ENCODE measurements at regions not wholly inside any gene's neighbourhood (a gene's known extent, or its start where the extent isn't known, plus 50 kb on each side); places are given as distances from the start of the nearest gene placed in this dataset.

- DNase-seq: no peak
Measured at GRCh38 chr10:33808475-33808874, 474.0 kb upstream of the NRP1 start.

GRCh38 chr10:33807531-33808359, 473.3 kb upstream of the NRP1 start:
- no peak for DNase-seq

- DNase-seq: no peak
Measured at GRCh38 chr10:33805831-33806230, 471.4 kb upstream of the NRP1 start.

GRCh38 chr10:33804584-33804983, 470.1 kb upstream of the NRP1 start:
- no peak for DNase-seq

- DNase-seq: no peak
Measured at GRCh38 chr10:33803248-33803647, 468.8 kb upstream of the NRP1 start.

- DNase-seq: no peak
Measured at GRCh38 chr10:33802566-33802965, 468.1 kb upstream of the NRP1 start.

- DNase-seq: no peak
Measured at GRCh38 chr10:33801705-33802104, 467.2 kb upstream of the NRP1 start.

- DNase-seq: no peak
Measured at GRCh38 chr10:33800986-33801385, 466.5 kb upstream of the NRP1 start.

- DNase-seq: no peak
Measured at GRCh38 chr10:33800545-33800944, 466.1 kb upstream of the NRP1 start.

- DNase-seq: no peak
Measured at GRCh38 chr10:33799944-33800323, 465.5 kb upstream of the NRP1 start.

GRCh38 chr10:33799281-33799943, 464.9 kb upstream of the NRP1 start:
- DNase-seq: no peak

GRCh38 chr10:33798754-33799153, 464.3 kb upstream of the NRP1 start:
- no peak for DNase-seq

GRCh38 chr10:33796680-33797079, 462.2 kb upstream of the NRP1 start:
- no peak for DNase-seq

- DNase-seq: no peak
Measured at GRCh38 chr10:33795529-33795928, 461.1 kb upstream of the NRP1 start.

- DNase-seq: no peak
Measured at GRCh38 chr10:33794460-33794859, 460.0 kb upstream of the NRP1 start.

GRCh38 chr10:33793793-33794192, 459.3 kb upstream of the NRP1 start:
- no peak for DNase-seq

GRCh38 chr10:33791272-33791660, 456.8 kb upstream of the NRP1 start:
- DNase-seq: no peak

- DNase-seq: no peak
Measured at GRCh38 chr10:33790521-33791271, 456.2 kb upstream of the NRP1 start.

- DNase-seq: no peak
Measured at GRCh38 chr10:33783557-33783956, 449.1 kb upstream of the NRP1 start.

GRCh38 chr10:33783078-33783477, 448.6 kb upstream of the NRP1 start:
- no peak for DNase-seq

GRCh38 chr10:33781606-33782395, 447.3 kb upstream of the NRP1 start:
- DNase-seq: no peak

GRCh38 chr10:33780961-33781360, 446.5 kb upstream of the NRP1 start:
- no peak for DNase-seq

GRCh38 chr10:33777223-33777622, 442.8 kb upstream of the NRP1 start:
- no peak for DNase-seq
